Mesenchymal stem cell (in vitro differentiated cells and primary cell): ENCODE measurements at regions not wholly inside any gene's neighbourhood (a gene's known extent, or its start where the extent isn't known, plus 50 kb on each side); places are given as distances from the start of the nearest gene placed in this dataset.

ENCODE experiments used
- DNase-seq: peaks from one replicate; pipeline ENCODE4 v3.0.0-alpha.2; 2013
- H2AFZ ChIP-seq: one replicate; pipeline ENCODE4 v1.6.1; 2013; ENCODE audit warnings: low read depth, mild to moderate bottlenecking, control low read depth, inconsistent platforms, low read length, moderate library complexity
- H2AK5ac ChIP-seq: 2 replicates; pipeline ENCODE4 v1.6.1; 2013; ENCODE audit warnings: low read length, moderate library complexity, mild to moderate bottlenecking, inconsistent platforms; ENCODE audit not compliant: severe bottlenecking
- H2BK120ac ChIP-seq: one replicate; pipeline ENCODE4 v1.6.1; 2013; ENCODE audit warnings: low read depth, mild to moderate bottlenecking, inconsistent platforms, low read length, moderate library complexity
- H2BK12ac ChIP-seq, 2 experiments: one replicate each; pipeline ENCODE4 v1.6.1; 2013; ENCODE audit warnings: inconsistent platforms in 2 of 2, low read length in 2 of 2, mild to moderate bottlenecking in 2 of 2, moderate library complexity in 2 of 2, control low read depth in 1 of 2
- H2BK15ac ChIP-seq: one replicate; pipeline ENCODE4 v1.6.1; 2013; ENCODE audit warnings: mild to moderate bottlenecking, low read depth, inconsistent platforms; ENCODE audit not compliant: poor library complexity, severe bottlenecking
- H2BK5ac ChIP-seq: 2 replicates; pipeline ENCODE4 v1.6.1; 2013; ENCODE audit warnings: low read depth, mild to moderate bottlenecking, low read length, control low read depth, inconsistent platforms; ENCODE audit not compliant: poor library complexity, severe bottlenecking
- H3K14ac ChIP-seq, 2 experiments: one replicate each; pipeline ENCODE4 v1.6.1; 2013; ENCODE audit warnings: inconsistent platforms in 2 of 2, low read length in 2 of 2, control low read depth in 1 of 2, mild to moderate bottlenecking in 1 of 2, moderate library complexity in 1 of 2
- H3K18ac ChIP-seq, 2 experiments: one replicate each; pipeline ENCODE4 v1.6.1; 2013; ENCODE audit warnings: inconsistent platforms in 2 of 2, low read length in 2 of 2, control low read depth in 1 of 2, low read depth in 1 of 2, mild to moderate bottlenecking in 1 of 2
- H3K23ac ChIP-seq, 2 experiments: one replicate each; pipeline ENCODE4 v1.6.1; 2013; ENCODE audit warnings: inconsistent platforms in 2 of 2, low read length in 2 of 2, mild to moderate bottlenecking in 2 of 2, moderate library complexity in 2 of 2, control low read depth in 1 of 2
- H3K27ac ChIP-seq: 2 replicates; pipeline ENCODE4 v1.5.1; 2013; ENCODE audit warnings: mild to moderate bottlenecking, moderate library complexity, low read length, control low read depth, inconsistent platforms; ENCODE audit not compliant: poor library complexity, severe bottlenecking
- H3K27me3 ChIP-seq, 2 experiments: 2 replicates each; pipeline versions ENCODE4 v1.6.1 to v1.7.0; 2013; ENCODE audit warnings: low read length in 2 of 2, mild to moderate bottlenecking in 2 of 2, moderate library complexity in 2 of 2, control low read depth in 1 of 2, inconsistent platforms in 1 of 2; ENCODE audit not compliant: control insufficient read depth in 1 of 2, insufficient read depth in 1 of 2
- H3K36me3 ChIP-seq, 2 experiments: 2 replicates each; pipeline versions ENCODE4 v1.6.1 to v1.7.0; 2013; ENCODE audit warnings: low read length in 2 of 2, control low read depth in 1 of 2, inconsistent platforms in 1 of 2, low read depth in 1 of 2, mild to moderate bottlenecking in 1 of 2; ENCODE audit not compliant: insufficient read depth in 2 of 2, control insufficient read depth in 1 of 2
- H3K4ac ChIP-seq, 2 experiments: one replicate each; pipeline ENCODE4 v1.6.1; 2013; ENCODE audit warnings: inconsistent platforms in 2 of 2, low read length in 2 of 2, mild to moderate bottlenecking in 2 of 2, moderate library complexity in 2 of 2, control low read depth in 1 of 2, low read depth in 1 of 2
- H3K4me1 ChIP-seq: 2 replicates; pipeline ENCODE4 v1.6.1; 2013; ENCODE audit warnings: low read depth, low read length, control low read depth; ENCODE audit not compliant: control insufficient read depth, insufficient read depth
- H3K4me2 ChIP-seq: 2 replicates; pipeline ENCODE4 v1.6.1; 2013; ENCODE audit warnings: low read length, mild to moderate bottlenecking, inconsistent platforms; ENCODE audit not compliant: poor library complexity, severe bottlenecking
- H3K4me3 ChIP-seq, 2 experiments: 2 replicates each; pipeline versions ENCODE4 v1.5.1 to v1.7.0; 2013; ENCODE audit warnings: low read length in 2 of 2, mild to moderate bottlenecking in 2 of 2, control low read depth in 1 of 2, low read depth in 1 of 2; ENCODE audit not compliant: insufficient read depth in 1 of 2
- H3K79me1 ChIP-seq: replicated peaks from 2 replicates; pipeline ENCODE4 v1.6.1; 2013; ENCODE audit warnings: mild to moderate bottlenecking, control low read depth, low read length, inconsistent platforms; ENCODE audit not compliant: poor library complexity, severe bottlenecking
- H3K9ac ChIP-seq: 2 replicates; pipeline ENCODE4 v1.7.0; 2013; ENCODE audit warnings: mild to moderate bottlenecking, low read length, moderate library complexity
- H3K9me3 ChIP-seq: 2 replicates; pipeline ENCODE4 v1.7.0; 2013; ENCODE audit warnings: mild to moderate bottlenecking, low read length; ENCODE audit not compliant: control insufficient read depth
- H4K8ac ChIP-seq: one replicate; pipeline ENCODE4 v1.6.1; 2013; ENCODE audit warnings: inconsistent platforms, mild to moderate bottlenecking, low read length, moderate library complexity
- H4K91ac ChIP-seq: one replicate; pipeline ENCODE4 v1.6.1; 2013; ENCODE audit warnings: mild to moderate bottlenecking, low read length, inconsistent platforms
- WGBS: methylation state at CpG from one replicate; pipeline ENCODE4 v1.1.7; 2013; ENCODE audit warnings: mixed read lengths; 5-methylcytosine and 5-hydroxymethylcytosine counted together

DNA sequence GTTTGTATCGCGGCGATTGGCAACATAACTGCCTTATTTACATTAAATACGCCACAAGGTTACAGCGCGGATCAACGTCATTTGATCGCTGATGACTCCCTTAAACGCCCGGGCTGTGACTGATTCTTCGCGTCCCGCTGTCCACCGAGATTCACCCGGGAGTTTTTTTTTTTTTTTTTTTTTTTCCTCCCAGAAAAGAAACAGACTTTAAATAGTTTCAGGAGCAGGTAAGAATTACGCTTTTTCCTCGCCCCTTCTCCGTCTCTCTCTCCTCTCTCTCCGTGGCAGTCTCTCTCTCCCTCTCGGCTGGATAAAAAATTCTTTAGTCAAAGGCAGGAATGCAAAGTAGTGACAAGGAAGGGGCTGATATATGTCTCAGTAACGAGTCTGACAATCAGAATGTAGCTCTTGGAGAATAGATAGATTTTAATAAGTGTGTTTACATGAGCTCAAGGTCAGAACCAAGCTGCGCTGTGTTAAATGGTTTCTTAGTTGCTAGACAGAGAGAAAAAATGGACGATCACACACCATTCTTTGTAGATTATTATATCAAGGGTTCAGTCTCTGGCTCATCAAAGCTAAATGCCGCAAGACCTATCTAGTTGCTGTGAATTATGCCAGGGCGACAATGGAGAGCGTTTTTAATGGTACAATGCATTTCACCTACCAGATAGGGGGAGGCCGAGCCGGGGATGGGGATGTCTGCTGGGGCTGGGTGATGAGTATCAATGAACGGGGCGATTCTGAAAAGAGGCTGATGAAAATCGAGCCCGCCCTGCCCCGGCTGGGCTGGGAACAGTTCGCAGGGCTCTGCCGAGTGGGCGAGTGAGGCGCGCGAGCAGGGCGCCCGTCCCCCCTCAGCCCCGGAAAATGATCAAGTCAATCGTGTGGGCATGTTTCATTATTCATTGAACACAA is 147.2 kb upstream of the ZNF536 start:
- no peak for DNase-seq
- Histone ChIP-seq H3K79me1 (no peaks in the 10 kb centered on the region), H3K4ac (no peak overlapping the region), H3K9ac (no peak overlapping the region), H2BK15ac (no peak overlapping the region), H3K14ac (no peak overlapping the region), H3K4me1 (peaks cover 41% of the 10 kb centered on the region), H2BK5ac (peak overlapping the region; percentile 31), H3K27me3 (peaks cover 79 to 87% of the 10 kb centered on the region in 2 experiments), H2AFZ (no peak overlapping the region), H3K27ac (no peak overlapping the region), H3K23ac (no peak overlapping the region), H2BK120ac (no peak overlapping the region), H3K18ac (no peak overlapping the region), H4K91ac (no peak overlapping the region), H3K4me2 (peak overlapping the region; percentile 10), H3K36me3 (no peaks in the 10 kb centered on the region), H2BK12ac (no peak overlapping the region), H3K9me3 (no peaks in the 10 kb centered on the region), H4K8ac (no peak overlapping the region), H3K4me3 (peak overlapping the region in 1 of 2 experiments; percentile 53), H2AK5ac (no peak overlapping the region)
- 4% methylated on average over 34 of the region's 43 CpGs for WGBS

GRCh38 chr19:30225676-30226463 is 146.3 kb upstream of the ZNF536 start:
- no peak overlapping the region for H3K18ac ChIP-seq
- H2BK120ac ChIP-seq: no peak overlapping the region
- no peaks in the 10 kb centered on the region for H3K36me3 ChIP-seq
- no peak overlapping the region for H3K9ac ChIP-seq
- H2BK5ac ChIP-seq: no peak overlapping the region
- DNase-seq: no peak
- H3K27ac ChIP-seq: no peak overlapping the region
- H3K4me1 ChIP-seq: peaks cover 41% of the 10 kb centered on the region
- H3K79me1 ChIP-seq: no peaks in the 10 kb centered on the region
- under 1% methylated on average over 55 of the region's 84 CpGs for WGBS
- H4K91ac ChIP-seq: no peak overlapping the region
- H3K4me2 ChIP-seq: peak overlapping the region; percentile 86
- no peaks in the 10 kb centered on the region for H3K9me3 ChIP-seq
- H3K4me3 ChIP-seq: peak overlapping the region; percentile 44 to 76
- H3K4ac ChIP-seq: no peak overlapping the region
- H2AK5ac ChIP-seq: no peak overlapping the region
- peaks cover 79 to 88% of the 10 kb centered on the region in 2 experiments for H3K27me3 ChIP-seq
- H4K8ac ChIP-seq: no peak overlapping the region
- no peak overlapping the region for H2BK12ac ChIP-seq
- no peak overlapping the region for H2BK15ac ChIP-seq
- no peak overlapping the region for H3K14ac ChIP-seq
- H2AFZ ChIP-seq: no peak overlapping the region
- H3K23ac ChIP-seq: no peak overlapping the region

DNA sequence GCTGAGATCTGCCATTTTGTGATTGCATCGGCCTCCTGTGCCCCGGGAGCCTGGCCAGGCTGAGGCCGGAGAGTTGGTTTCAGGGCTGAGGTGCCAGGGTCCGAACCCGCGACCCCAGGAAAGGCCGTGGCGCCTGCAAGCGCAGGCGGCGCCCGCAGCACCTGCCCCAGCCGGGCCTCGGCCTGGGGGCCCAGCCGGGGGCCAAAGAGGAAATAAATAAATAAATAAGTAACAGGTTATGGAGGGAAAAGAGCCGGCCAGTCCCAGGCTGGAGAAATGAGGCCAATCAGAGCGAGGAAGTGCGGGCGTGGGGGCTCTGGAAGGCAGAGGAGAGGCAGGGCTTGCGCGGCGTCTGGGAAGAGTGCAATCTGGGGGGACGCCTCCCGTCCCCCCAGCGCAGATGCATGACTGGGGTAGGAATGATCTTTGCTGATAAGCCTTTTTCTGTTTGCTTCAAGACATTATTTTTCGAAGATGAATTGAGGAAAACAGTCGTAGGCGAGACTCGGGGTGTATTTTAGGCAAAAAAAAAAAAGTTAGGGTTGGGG is 145.6 kb upstream of the ZNF536 start:
- Histone ChIP-seq H3K79me1 (no peaks in the 10 kb centered on the region), H2AK5ac (no peak overlapping the region), H3K36me3 (no peaks in the 10 kb centered on the region), H3K4me2 (peak overlapping the region; percentile 20), H3K4me1 (peaks cover 41% of the 10 kb centered on the region), H3K27ac (no peak overlapping the region), H2AFZ (no peak overlapping the region), H3K18ac (no peak overlapping the region), H4K8ac (no peak overlapping the region), H3K9me3 (no peaks in the 10 kb centered on the region), H2BK15ac (no peak overlapping the region), H3K14ac (no peak overlapping the region), H3K9ac (no peak overlapping the region), H4K91ac (no peak overlapping the region), H3K27me3 (peaks cover 78 to 89% of the 10 kb centered on the region in 2 experiments), H2BK120ac (no peak overlapping the region), H3K23ac (no peak overlapping the region), H2BK12ac (no peak overlapping the region), H3K4me3 (peak overlapping the region in 1 of 2 experiments; percentile 76), H2BK5ac (no peak overlapping the region), H3K4ac (no peak overlapping the region)
- 4% methylated on average over 29 of the region's 29 CpGs for WGBS
- DNase-seq: no peak
